Thoracic aorta (tissue), 2 donors: ENCODE measurements at regions not wholly inside any gene's neighbourhood (a gene's known extent, or its start where the extent isn't known, plus 50 kb on each side); places are given as distances from the start of the nearest gene placed in this dataset.
"Not testable (repeated sequence)": the region's sequence is repeated elsewhere in the genome, so short reads cannot be mapped to it uniquely, and the experiment has no call there.

Experiments
- ATAC-seq: fragments of 150-250 bp; one replicate; pipeline ENCODE4 v1.8.0; 2017; ENCODE audit warnings: low read depth; ENCODE audit not compliant: insufficient number of reproducible peaks, low FRiP score
- DNase-seq: peaks from one replicate; pipeline ENCODE4 v3.0.0-alpha.2; 2020; ENCODE audit warnings: low spot score
- H3K27ac ChIP-seq, 2 donors: fragments of 200-600 bp; sonication (generic); 1 replicate in 1 of 2; 2 replicates in 1 of 2; pipeline ENCODE4 v1.5.1; 2016; ENCODE audit warnings: mild to moderate bottlenecking in 2 of 2, moderate library complexity in 2 of 2
- H3K27me3 ChIP-seq: fragments of 200-600 bp; sonication (generic); replicated peaks from 2 replicates; pipeline ENCODE4 v1.6.0; 2016; ENCODE audit warnings: mild to moderate bottlenecking; ENCODE audit not compliant: insufficient read depth
- H3K36me3 ChIP-seq: fragments of 200-600 bp; sonication (generic); one replicate; pipeline ENCODE4 v1.5.1; 2016
- H3K4me1 ChIP-seq, 2 donors: fragments of 200-600 bp; sonication (generic); 1 replicate in 1 of 2; 2 replicates in 1 of 2; pipeline versions ENCODE4 v1.5.1 to v1.6.0; 2016; ENCODE audit warnings: low read depth in 2 of 2, mild to moderate bottlenecking in 1 of 2; ENCODE audit not compliant: control insufficient read depth in 1 of 2
- H3K4me3 ChIP-seq: fragments of 200-600 bp; sonication (generic); 2 replicates; pipeline ENCODE4 v1.5.1; 2016; ENCODE audit warnings: mild to moderate bottlenecking
- H3K9me3 ChIP-seq: fragments of 200-600 bp; sonication (generic); 2 replicates; pipeline ENCODE4 v1.5.1; 2016
- TF ChIP-seq, protein P1 (sequence below): fragments of 200-600 bp; sonication (generic); IDR thresholded peaks from one replicate; pipeline ENCODE4 v1.5.1; 2019; ENCODE audit warnings: antibody characterized with exemption

- Histone ChIP-seq H3K4me1 (no peaks in the 10 kb centered on the region), H3K9me3 (no peaks in the 10 kb centered on the region), H3K27ac (no peak overlapping the region), H3K4me3 (no peak overlapping the region), H3K36me3 (no peaks in the 10 kb centered on the region), H3K27me3 (no peaks in the 10 kb centered on the region)
- DNase-seq (no peak), ATAC-seq (no peak)
- TF ChIP-seq, protein P1, sequence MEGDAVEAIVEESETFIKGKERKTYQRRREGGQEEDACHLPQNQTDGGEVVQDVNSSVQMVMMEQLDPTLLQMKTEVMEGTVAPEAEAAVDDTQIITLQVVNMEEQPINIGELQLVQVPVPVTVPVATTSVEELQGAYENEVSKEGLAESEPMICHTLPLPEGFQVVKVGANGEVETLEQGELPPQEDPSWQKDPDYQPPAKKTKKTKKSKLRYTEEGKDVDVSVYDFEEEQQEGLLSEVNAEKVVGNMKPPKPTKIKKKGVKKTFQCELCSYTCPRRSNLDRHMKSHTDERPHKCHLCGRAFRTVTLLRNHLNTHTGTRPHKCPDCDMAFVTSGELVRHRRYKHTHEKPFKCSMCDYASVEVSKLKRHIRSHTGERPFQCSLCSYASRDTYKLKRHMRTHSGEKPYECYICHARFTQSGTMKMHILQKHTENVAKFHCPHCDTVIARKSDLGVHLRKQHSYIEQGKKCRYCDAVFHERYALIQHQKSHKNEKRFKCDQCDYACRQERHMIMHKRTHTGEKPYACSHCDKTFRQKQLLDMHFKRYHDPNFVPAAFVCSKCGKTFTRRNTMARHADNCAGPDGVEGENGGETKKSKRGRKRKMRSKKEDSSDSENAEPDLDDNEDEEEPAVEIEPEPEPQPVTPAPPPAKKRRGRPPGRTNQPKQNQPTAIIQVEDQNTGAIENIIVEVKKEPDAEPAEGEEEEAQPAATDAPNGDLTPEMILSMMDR = no peak
Measured at GRCh38 chr18:34401775-34402174, 177.1 kb upstream of the NOL4 start.

- H3K27me3 ChIP-seq, DNase-seq, H3K4me1 ChIP-seq, H3K4me3 ChIP-seq, ATAC-seq, H3K27ac ChIP-seq, H3K36me3 ChIP-seq, H3K9me3 ChIP-seq: not testable (repeated sequence)
Measured at GRCh38 chr18:34407471-34407870, 182.8 kb upstream of the NOL4 start.

DNA sequence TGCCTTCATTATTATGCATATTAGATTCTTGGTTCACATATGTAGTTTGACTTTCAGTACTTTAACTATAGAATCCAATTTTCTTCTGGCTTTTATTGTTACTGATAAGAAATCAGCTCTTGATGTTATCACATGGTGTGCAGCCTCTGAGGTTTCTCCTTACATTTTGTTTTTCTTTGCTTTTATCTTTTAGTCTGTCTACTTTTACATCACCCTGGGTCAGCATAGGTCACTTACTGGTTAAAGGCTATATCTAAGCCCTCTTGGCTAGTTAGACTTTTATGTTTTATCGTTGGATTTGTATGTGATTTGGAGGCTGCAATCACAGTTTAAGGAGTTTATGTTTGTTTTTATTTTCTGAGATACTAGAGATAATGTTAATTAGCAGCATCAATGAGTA lies 187.2 kb upstream of the NOL4 start:
- TF ChIP-seq, protein P1 = no peak

DNA sequence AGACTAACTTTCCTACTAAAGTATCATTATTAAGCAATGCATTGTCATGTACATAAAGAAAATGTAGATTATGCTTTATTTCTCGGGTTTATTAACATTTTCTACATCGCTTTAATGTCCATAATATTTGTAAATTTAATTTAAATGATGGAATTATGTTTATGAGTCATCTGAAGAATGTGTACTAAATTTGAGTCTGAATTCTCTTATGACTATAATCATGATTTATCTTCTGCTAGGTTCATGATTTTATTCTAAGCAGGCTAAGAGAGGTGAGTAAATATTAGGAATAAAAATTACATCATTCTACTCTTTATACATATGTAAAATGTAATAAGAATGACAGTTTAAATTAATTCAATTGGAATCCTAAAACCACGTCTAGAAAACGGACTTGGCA lies 206.3 kb upstream of the NOL4 start:
- DNase-seq = no peak

More for the DNA sequence above, 187.2 kb upstream of the NOL4 start:
- Histone ChIP-seq H3K9me3 (no peaks in the 10 kb centered on the region), H3K36me3 (no peaks in the 10 kb centered on the region), H3K27ac (no peak overlapping the region), H3K4me1 (no peaks in the 10 kb centered on the region), H3K27me3 (no peaks in the 10 kb centered on the region), H3K4me3 (no peak overlapping the region)
- DNase-seq (no peak), ATAC-seq (no peak)

DNA sequence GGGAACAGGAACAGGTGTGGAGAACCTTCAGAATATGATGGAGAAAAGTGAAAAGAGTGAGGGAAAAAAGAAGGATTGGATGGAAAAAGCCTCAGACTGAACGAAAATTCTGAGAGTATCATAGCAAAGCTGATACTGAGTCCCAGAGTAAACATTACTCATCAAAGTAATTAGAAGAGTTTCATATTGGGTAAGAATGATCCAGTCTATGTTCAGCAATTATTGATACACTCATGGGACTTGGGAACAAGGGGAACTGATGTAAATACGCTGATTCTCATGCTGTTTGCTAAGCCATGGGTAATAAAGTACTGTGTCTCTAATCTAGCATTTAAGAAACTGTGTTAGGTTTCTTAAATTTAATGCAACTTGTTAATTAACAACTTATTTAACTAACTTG lies 219.9 kb upstream of the NOL4 start:
- H3K4me1 ChIP-seq = no peaks in the 10 kb centered on the region
- H3K4me3 ChIP-seq = no peak overlapping the region
- no peaks in the 10 kb centered on the region for H3K9me3 ChIP-seq
- TF ChIP-seq, protein P1 = no peak
- DNase-seq (no peak), ATAC-seq (no peak)
- no peaks in the 10 kb centered on the region for H3K36me3 ChIP-seq
- H3K27ac ChIP-seq = no peak overlapping the region
- H3K27me3 ChIP-seq = no peaks in the 10 kb centered on the region

More for the DNA sequence above, 206.3 kb upstream of the NOL4 start:
- H3K36me3 ChIP-seq = no peaks in the 10 kb centered on the region
- peaks cover 4% of the 10 kb centered on the region for H3K27me3 ChIP-seq
- no peak overlapping the region for H3K4me3 ChIP-seq
- TF ChIP-seq, protein P1 = no peak
- no peaks in the 10 kb centered on the region for H3K9me3 ChIP-seq
- no peak for ATAC-seq
- H3K4me1 ChIP-seq = no peaks in the 10 kb centered on the region
- no peak overlapping the region for H3K27ac ChIP-seq

DNA sequence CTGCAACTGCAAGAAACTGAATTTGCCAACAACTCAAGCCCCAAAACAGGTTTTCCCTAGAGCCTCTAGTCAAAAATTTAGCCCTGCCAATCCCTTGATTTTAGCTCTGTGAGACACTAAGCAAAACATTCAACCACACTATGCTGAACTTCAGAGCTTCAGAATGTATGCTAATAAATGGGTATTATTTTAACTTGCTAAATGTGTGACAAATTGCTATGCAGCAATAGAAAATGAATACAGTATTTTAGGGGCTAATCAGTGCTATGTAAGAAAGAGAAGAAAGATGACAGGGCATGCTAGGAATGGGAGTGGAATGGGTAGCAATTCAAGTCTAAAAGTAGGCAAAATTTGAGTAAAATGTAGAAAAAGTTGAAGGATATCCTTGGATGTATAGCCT lies 223.9 kb upstream of the NOL4 start:
- no peak overlapping the region for H3K4me3 ChIP-seq
- no peak for DNase-seq
- H3K27ac ChIP-seq = no peak overlapping the region
- TF ChIP-seq, protein P1 = no peak
- ATAC-seq = no peak
- no peaks in the 10 kb centered on the region for H3K9me3 ChIP-seq
- H3K4me1 ChIP-seq = no peaks in the 10 kb centered on the region
- H3K27me3 ChIP-seq = no peaks in the 10 kb centered on the region
- no peaks in the 10 kb centered on the region for H3K36me3 ChIP-seq
